Skeletal muscle satellite cell (primary cell): ENCODE measurements at regions not wholly inside any gene's neighbourhood (a gene's known extent, or its start where the extent isn't known, plus 50 kb on each side); places are given as distances from the start of the nearest gene placed in this dataset.

ENCODE experiments used
- H3K27me3 ChIP-seq: 2 replicates; pipeline ENCODE4 v1.7.0; 2013; ENCODE audit warnings: low read length; ENCODE audit not compliant: control insufficient read depth, insufficient read depth
- H3K36me3 ChIP-seq: 2 replicates; pipeline ENCODE4 v1.7.0; 2013; ENCODE audit warnings: mild to moderate bottlenecking, control low read depth, low read length; ENCODE audit not compliant: insufficient read depth
- H3K4me1 ChIP-seq: 2 replicates; pipeline ENCODE4 v1.7.0; 2013; ENCODE audit warnings: low read length; ENCODE audit not compliant: control insufficient read depth, insufficient read depth
- H3K4me2 ChIP-seq: 2 replicates; pipeline ENCODE4 v1.7.0; 2013; ENCODE audit warnings: mild to moderate bottlenecking, low read length
- H3K4me3 ChIP-seq: 2 replicates; pipeline ENCODE4 v1.7.0; 2013; ENCODE audit warnings: low read length
- H3K9ac ChIP-seq: 2 replicates; pipeline ENCODE4 v1.7.0; 2013; ENCODE audit warnings: mild to moderate bottlenecking, low read depth, low read length, moderate library complexity
- H3K9me3 ChIP-seq: replicated peaks from 2 replicates; pipeline ENCODE4 v1.7.0; 2013; ENCODE audit warnings: mild to moderate bottlenecking, control low read depth, low read length

GRCh38 chr5:74241751-74242140, 398.8 kb downstream of the ENC1 start:
- Histone ChIP-seq H3K36me3 (no peaks in the 10 kb centered on the region), H3K9ac (no peak overlapping the region), H3K4me1 (peaks cover 8% of the 10 kb centered on the region), H3K4me2 (no peak overlapping the region), H3K27me3 (no peaks in the 10 kb centered on the region), H3K4me3 (no peak overlapping the region), H3K9me3 (no peaks in the 10 kb centered on the region)

DNA sequence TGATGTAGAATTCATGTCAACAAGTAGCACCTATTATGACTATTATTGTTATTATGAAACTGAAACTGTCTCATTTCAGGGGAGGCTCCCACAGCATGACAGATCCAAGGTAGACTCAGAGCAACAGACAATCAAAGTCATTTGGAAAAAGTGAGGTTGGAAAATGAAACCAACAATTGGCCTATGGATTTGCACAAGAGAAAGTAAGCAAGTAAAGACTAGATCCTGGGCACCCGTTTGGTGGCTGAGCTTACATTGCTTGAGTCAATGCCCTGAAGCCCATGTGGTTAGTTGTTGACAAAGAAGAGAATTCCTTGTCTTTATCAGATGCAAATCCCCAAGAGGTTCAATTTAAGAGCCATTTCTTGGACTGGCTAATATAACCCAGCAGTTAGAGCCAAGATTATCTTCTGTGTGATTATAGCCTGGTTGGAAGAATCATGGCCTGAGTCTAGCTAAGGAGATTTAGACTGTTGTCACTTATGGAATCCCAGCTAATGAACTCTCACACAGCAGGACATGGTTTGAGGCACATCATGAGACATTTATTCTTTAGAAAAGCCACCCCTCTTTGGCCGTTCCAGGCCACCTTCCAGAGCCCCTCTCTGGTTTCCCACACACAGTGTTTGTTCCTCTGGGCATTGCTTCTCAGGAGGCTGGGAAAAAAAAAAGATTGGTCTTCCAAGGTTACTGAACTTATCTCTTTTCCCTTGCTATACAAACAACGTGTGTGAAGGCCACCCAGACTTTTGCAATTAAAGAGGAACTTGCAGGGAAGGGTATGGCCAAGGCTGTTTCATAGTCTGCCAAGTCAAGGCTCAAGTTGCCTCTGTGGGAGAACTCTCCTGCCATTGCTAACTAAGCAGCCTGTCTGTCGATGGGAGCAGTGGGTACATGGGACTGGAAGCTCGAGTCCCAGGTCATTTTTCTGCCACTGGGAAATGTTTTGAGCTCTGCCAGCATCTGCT, 399.5 kb downstream of the ENC1 start:
- H3K36me3 ChIP-seq, result no peaks in the 10 kb centered on the region
- H3K9me3 ChIP-seq, result no peaks in the 10 kb centered on the region
- H3K9ac ChIP-seq, result no peak overlapping the region

GRCh38 chr5:74239261-74239660, 401.3 kb downstream of the ENC1 start:
- Histone ChIP-seq H3K4me2 (no peak overlapping the region), H3K9ac (no peak overlapping the region), H3K27me3 (no peaks in the 10 kb centered on the region), H3K36me3 (no peaks in the 10 kb centered on the region), H3K4me1 (peaks cover 22% of the 10 kb centered on the region), H3K4me3 (no peak overlapping the region), H3K9me3 (no peaks in the 10 kb centered on the region)

More for the DNA sequence above, 399.5 kb downstream of the ENC1 start:
- H3K4me2 ChIP-seq, result no peak overlapping the region
- no peak overlapping the region for H3K4me3 ChIP-seq
- H3K27me3 ChIP-seq, result no peaks in the 10 kb centered on the region
- peaks cover 9% of the 10 kb centered on the region for H3K4me1 ChIP-seq

DNA sequence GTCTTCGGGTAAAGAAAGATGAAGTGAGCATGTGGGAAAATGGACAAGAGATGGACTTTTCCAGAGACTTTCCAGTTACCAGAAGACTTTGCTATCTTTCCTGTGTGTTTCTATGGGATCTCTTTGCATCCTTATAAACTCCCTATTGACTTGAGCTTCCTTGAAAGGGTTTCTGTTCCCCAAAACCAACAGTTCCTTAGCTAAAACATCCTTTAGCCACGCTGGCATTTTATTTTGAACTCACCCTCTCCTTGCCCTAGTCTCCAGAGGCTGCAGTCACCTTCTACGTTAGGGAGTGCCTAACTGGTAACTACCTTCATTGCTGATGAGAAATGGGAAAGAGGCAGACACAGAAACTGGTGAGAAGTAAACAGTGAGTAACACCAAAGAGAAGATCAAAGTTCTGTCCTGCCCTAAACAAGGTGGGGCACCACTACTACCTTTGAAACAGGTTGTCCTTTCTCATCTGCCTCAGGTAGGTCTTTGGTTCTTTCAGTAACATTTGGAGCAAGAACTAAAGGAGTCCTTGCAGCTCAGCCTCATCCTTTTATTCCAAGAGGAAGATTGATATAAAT, 402.9 kb downstream of the ENC1 start:
- H3K27me3 ChIP-seq, result no peaks in the 10 kb centered on the region
- H3K9me3 ChIP-seq, result no peaks in the 10 kb centered on the region
- H3K4me1 ChIP-seq, result peaks cover 32% of the 10 kb centered on the region
- no peak overlapping the region for H3K4me2 ChIP-seq
- H3K9ac ChIP-seq, result no peak overlapping the region
- H3K36me3 ChIP-seq, result no peaks in the 10 kb centered on the region
- no peak overlapping the region for H3K4me3 ChIP-seq

GRCh38 chr5:74235552-74235951, 405.0 kb downstream of the ENC1 start:
- no peak overlapping the region for H3K9ac ChIP-seq
- H3K27me3 ChIP-seq, result no peaks in the 10 kb centered on the region
- no peaks in the 10 kb centered on the region for H3K9me3 ChIP-seq
- H3K4me3 ChIP-seq, result no peak overlapping the region
- H3K4me2 ChIP-seq, result no peak overlapping the region
- peaks cover 40% of the 10 kb centered on the region for H3K4me1 ChIP-seq
- H3K36me3 ChIP-seq, result no peaks in the 10 kb centered on the region

- H3K9me3 ChIP-seq, result no peaks in the 10 kb centered on the region
- H3K9ac ChIP-seq, result peak overlapping the region; percentile 44
- H3K4me1 ChIP-seq, result peaks cover 40% of the 10 kb centered on the region
- H3K27me3 ChIP-seq, result no peaks in the 10 kb centered on the region
- H3K4me2 ChIP-seq, result peak overlapping the region; percentile 50
- H3K4me3 ChIP-seq, result peak overlapping the region; percentile 19
- H3K36me3 ChIP-seq, result no peaks in the 10 kb centered on the region
Observed at GRCh38 chr5:74233571-74233970, 407.0 kb downstream of the ENC1 start.

- H3K4me3 ChIP-seq, result peak overlapping the region; percentile 19
- H3K27me3 ChIP-seq, result no peaks in the 10 kb centered on the region
- H3K9ac ChIP-seq, result peak overlapping the region; percentile 25
- no peaks in the 10 kb centered on the region for H3K9me3 ChIP-seq
- H3K36me3 ChIP-seq, result no peaks in the 10 kb centered on the region
- H3K4me2 ChIP-seq, result peak overlapping the region; percentile 50
- H3K4me1 ChIP-seq, result peaks cover 40% of the 10 kb centered on the region
Observed at GRCh38 chr5:74233091-74233490, 407.4 kb downstream of the ENC1 start.

DNA sequence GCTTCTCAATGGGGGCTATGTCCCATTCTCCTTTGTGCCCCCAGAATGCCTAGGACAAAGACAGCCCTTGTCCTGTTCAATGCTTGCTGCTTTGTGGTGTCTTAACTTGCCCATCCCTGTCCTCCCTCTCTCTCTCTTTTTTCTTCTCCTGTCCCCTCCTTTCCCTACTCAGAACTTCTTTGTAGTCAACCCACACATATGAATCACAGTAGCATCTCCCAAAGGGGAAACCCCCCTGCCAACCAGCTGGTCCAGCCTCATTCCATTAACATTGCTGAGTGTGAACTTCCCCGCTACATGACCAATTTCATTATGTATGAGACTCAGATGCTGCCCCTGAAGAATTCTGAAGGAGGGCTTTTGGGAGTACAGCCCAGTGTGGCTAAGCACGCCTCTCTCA, 408.3 kb downstream of the ENC1 start:
- Histone ChIP-seq H3K9me3 (no peaks in the 10 kb centered on the region), H3K9ac (peak overlapping the region; percentile 25), H3K4me1 (peaks cover 40% of the 10 kb centered on the region), H3K4me2 (peak overlapping the region; percentile 42), H3K4me3 (peak overlapping the region; percentile 24), H3K27me3 (peaks cover 5% of the 10 kb centered on the region), H3K36me3 (no peaks in the 10 kb centered on the region)

- no peaks in the 10 kb centered on the region for H3K9me3 ChIP-seq
- H3K27me3 ChIP-seq, result peaks cover 8% of the 10 kb centered on the region
- H3K4me3 ChIP-seq, result no peak overlapping the region
- H3K4me2 ChIP-seq, result no peak overlapping the region
- H3K36me3 ChIP-seq, result no peaks in the 10 kb centered on the region
- peaks cover 40% of the 10 kb centered on the region for H3K4me1 ChIP-seq
- peak overlapping the region; percentile 5 for H3K9ac ChIP-seq
Observed at GRCh38 chr5:74231697-74232096, 408.8 kb downstream of the ENC1 start.

DNA sequence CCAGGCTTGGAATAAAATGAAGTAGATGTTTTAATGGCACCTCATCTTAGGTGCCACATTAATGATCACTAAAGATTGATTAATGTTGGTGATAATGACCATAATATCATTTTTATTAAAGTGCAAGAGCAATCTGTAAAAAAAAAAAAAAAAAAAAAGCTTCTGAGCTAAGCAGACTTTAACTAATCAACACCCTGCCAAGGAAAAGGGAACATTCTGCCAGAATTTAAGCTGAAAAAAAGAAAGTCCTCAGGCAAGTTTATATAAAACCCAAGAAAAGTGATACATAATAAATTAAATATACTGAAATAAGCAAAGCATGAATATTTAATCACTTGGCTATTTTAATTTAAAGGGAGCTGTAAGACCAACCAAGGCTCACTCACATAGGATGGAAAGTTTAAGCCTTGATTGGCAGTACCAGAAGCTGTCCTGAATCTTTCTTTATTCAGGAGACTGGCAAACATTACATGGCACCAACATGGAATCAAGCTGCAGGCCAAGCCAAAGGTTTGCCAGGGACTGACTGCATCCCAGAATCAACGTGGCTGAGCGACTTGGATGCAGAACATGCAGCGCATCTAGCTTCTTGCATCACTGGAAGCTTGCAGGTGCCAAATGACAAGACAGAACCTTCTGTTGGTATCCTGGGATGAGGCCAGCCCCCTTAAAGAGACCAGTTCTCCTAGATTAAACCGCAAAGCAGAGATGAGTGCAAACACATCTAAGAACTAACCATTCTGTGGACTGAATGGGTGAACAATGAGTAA, 413.6 kb downstream of the ENC1 start:
- peaks cover 8% of the 10 kb centered on the region for H3K27me3 ChIP-seq
- no peaks in the 10 kb centered on the region for H3K36me3 ChIP-seq
- peaks cover 5% of the 10 kb centered on the region for H3K4me1 ChIP-seq
- no peaks in the 10 kb centered on the region for H3K9me3 ChIP-seq
- H3K9ac ChIP-seq, result no peak overlapping the region
- H3K4me3 ChIP-seq, result no peak overlapping the region
- H3K4me2 ChIP-seq, result no peak overlapping the region

DNA sequence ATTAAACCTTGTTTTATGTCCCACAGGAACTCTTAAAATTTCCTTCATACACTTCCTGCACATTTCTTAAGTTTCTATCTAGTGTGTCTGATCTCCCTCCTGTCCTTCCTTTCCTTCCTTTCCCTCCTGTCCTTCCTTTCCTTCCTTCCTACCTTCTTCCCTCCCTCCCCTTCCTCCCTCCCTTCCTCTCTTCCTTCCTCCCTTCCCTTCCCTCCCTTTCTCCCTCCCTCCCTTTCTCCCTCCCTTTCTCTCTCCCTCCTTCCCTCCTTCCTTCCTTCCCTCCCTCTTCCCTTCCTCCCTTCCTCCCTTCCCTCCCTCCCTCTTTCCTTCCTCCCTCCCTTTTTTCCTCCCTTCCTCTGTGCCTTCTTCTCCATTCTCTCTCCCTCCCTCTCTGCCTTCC, 414.9 kb downstream of the ENC1 start:
- Histone ChIP-seq H3K36me3 (no peaks in the 10 kb centered on the region), H3K9me3 (no peaks in the 10 kb centered on the region), H3K27me3 (peaks cover 8% of the 10 kb centered on the region), H3K4me1 (no peaks in the 10 kb centered on the region), H3K9ac (no peak overlapping the region), H3K4me3 (no peak overlapping the region), H3K4me2 (no peak overlapping the region)
